ENCODE measurements at regions not wholly inside any gene's neighbourhood (a gene's known extent, or its start where the extent isn't known, plus 50 kb on each side); places are given as distances from the start of the nearest gene placed in this dataset.
"Not testable (repeated sequence)": the region's sequence is repeated elsewhere in the genome, so short reads cannot be mapped to it uniquely, and the experiment has no call there.

GRCh38 chr18:76274468-76275289 lies 220.4 kb downstream of the ZNF516 start:
- ChIA-PET CTCF (interaction anchor here (0.7 kb wide), 1 partner anchor 102 kb away, joined by 3 read pairs; no protein-coding TSS in a partner anchor), POLR2A (no interaction called here)
- DNase-seq (ENCODE audit: extremely low spot score): peak; percentile 43
- TF ChIP-seq TARDBP (IDR thresholded peaks at IDR 0.05) (no peak), LEF1 (IDR thresholded peaks at IDR 0.05; ENCODE audit: borderline replicate concordance) (no peak), FOXK2 (IDR thresholded peaks at IDR 0.05) (no peak), BHLHE40 (IDR thresholded peaks at IDR 0.05; ENCODE audit: borderline replicate concordance) (no peak), ARNT (IDR thresholded peaks at IDR 0.05) (no peak)

DNA sequence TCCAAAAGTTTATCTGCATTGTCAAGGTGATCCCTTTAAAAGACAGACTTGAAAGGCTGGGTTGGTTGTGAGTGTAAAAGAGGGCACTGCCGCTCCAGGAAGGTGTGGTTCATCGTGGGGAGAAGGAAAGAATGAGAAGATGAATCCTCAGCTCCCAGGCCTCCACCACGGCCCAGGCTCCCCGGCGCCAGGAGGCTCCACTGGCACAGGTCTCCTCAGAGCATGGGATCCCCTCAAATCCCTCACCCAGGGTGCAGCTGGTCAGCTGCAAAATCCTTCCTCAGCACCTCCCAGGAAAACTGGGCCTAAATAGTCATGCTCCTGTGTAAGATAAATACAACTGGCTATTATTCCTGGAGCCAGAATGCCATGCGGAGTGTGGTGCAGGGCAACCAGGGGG lies 221.1 kb downstream of the ZNF516 start:
- DNase-seq (ENCODE audit: extremely low spot score): no peak
- TF ChIP-seq FOXM1 (IDR thresholded peaks at IDR 0.05; ENCODE audit: borderline replicate concordance) (no peak), HDGF (IDR thresholded peaks at IDR 0.05; ENCODE audit: borderline replicate concordance) (no peak), L3MBTL2 (conservative IDR thresholded peaks at IDR 0.05) (no peak), ZNF384 (IDR thresholded peaks at IDR 0.05) (no peak), FOXK2 (IDR thresholded peaks at IDR 0.05) (no peak), LEF1 (IDR thresholded peaks at IDR 0.05; ENCODE audit: borderline replicate concordance) (no peak), BHLHE40 (IDR thresholded peaks at IDR 0.05; ENCODE audit: borderline replicate concordance) (no peak), SP1 (IDR thresholded peaks at IDR 0.05) (no peak), FOXA1 (IDR thresholded peaks at IDR 0.05) (no peak), CTBP1 (IDR thresholded peaks at IDR 0.05; ENCODE audit: borderline replicate concordance) (no peak), SUZ12 (IDR thresholded peaks at IDR 0.05) (no peak), ARNT (IDR thresholded peaks at IDR 0.05) (no peak), TARDBP (IDR thresholded peaks at IDR 0.05) (no peak), ELF4 (IDR thresholded peaks at IDR 0.05) (no peak), NFRKB (IDR thresholded peaks at IDR 0.05) (no peak)
- TF ChIP-seq, protein P1, sequence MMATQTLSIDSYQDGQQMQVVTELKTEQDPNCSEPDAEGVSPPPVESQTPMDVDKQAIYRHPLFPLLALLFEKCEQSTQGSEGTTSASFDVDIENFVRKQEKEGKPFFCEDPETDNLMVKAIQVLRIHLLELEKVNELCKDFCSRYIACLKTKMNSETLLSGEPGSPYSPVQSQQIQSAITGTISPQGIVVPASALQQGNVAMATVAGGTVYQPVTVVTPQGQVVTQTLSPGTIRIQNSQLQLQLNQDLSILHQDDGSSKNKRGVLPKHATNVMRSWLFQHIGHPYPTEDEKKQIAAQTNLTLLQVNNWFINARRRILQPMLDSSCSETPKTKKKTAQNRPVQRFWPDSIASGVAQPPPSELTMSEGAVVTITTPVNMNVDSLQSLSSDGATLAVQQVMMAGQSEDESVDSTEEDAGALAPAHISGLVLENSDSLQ (IDR thresholded peaks at IDR 0.05): no peak
- ChIA-PET POLR2A (no interaction called here), CTCF (no interaction called here)

- ChIA-PET POLR2A (no interaction called here), CTCF (no interaction called here)
- DNase-seq (ENCODE audit: extremely low spot score): no peak
- TF ChIP-seq L3MBTL2 (conservative IDR thresholded peaks at IDR 0.05) (no peak), ELF4 (IDR thresholded peaks at IDR 0.05) (no peak), FOXM1 (IDR thresholded peaks at IDR 0.05; ENCODE audit: borderline replicate concordance) (no peak), SUZ12 (IDR thresholded peaks at IDR 0.05) (no peak), ZNF384 (IDR thresholded peaks at IDR 0.05) (no peak), SP1 (IDR thresholded peaks at IDR 0.05) (no peak), HDGF (IDR thresholded peaks at IDR 0.05; ENCODE audit: borderline replicate concordance) (no peak), FOXA1 (IDR thresholded peaks at IDR 0.05) (no peak), LEF1 (IDR thresholded peaks at IDR 0.05; ENCODE audit: borderline replicate concordance) (no peak), CTBP1 (IDR thresholded peaks at IDR 0.05; ENCODE audit: borderline replicate concordance) (no peak), ARNT (IDR thresholded peaks at IDR 0.05) (no peak), BHLHE40 (IDR thresholded peaks at IDR 0.05; ENCODE audit: borderline replicate concordance) (no peak), NFRKB (IDR thresholded peaks at IDR 0.05) (no peak), TARDBP (IDR thresholded peaks at IDR 0.05) (no peak), FOXK2 (IDR thresholded peaks at IDR 0.05) (no peak)
- TF ChIP-seq, protein P1 (IDR thresholded peaks at IDR 0.05): no peak
Measured at GRCh38 chr18:76273036-76273545, 222.0 kb downstream of the ZNF516 start.

- POLR2A ChIA-PET; CTCF ChIA-PET; DNase-seq (ENCODE audit: extremely low spot score): not testable (repeated sequence)
Measured at GRCh38 chr18:76267423-76267822, 227.6 kb downstream of the ZNF516 start.

DNA sequence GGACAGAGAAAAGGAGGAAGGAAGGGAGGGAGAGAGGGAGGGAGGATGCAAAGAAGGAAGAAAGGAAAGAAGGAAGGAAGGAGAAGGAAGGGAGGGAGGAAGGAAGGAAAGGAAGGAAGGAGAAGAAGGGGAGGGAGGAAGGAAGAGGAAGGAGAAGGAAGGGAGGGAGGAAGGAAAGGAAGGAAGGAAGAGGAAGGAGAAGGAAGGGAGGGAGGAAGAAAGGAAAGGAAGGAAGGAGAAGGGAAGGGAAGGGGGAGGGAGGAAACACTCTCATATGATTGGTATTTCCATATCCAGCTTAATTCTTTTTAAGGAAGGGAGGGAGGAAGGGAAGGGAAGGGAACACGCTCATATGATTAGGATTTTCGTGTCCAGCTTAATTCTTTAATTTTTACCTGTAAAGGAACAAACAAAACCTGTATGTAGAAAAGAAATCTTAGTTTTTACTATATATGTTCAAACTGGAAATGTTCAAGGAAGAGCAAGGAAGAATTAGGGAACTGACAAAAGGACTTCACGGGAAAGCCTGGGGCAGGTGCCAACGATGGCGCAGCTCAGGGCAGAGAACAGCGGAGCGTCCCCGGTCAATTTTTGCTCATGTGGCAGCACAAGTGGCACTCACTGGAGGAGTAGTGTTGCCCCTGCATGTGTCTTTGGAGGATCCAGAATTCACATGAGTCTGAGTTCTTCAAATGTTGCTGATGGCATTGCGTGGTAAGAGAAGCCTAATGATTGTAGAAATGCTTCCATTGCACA lies 228.6 kb downstream of the ZNF516 start:
- POLR2A ChIA-PET: no interaction called here
- no peak for DNase-seq (ENCODE audit: extremely low spot score)
- CTCF ChIA-PET: interaction anchor here (0.7 kb wide), 1 partner anchor 13 kb away, joined by 3 read pairs; no protein-coding TSS in a partner anchor
- no peak for TF ChIP-seq FOXK2 (IDR thresholded peaks at IDR 0.05)
- no peak for TF ChIP-seq SUZ12 (IDR thresholded peaks at IDR 0.05)
- TF ChIP-seq SP1 (IDR thresholded peaks at IDR 0.05): no peak
- no peak for TF ChIP-seq ELF4 (IDR thresholded peaks at IDR 0.05)
- no peak for TF ChIP-seq BHLHE40 (IDR thresholded peaks at IDR 0.05; ENCODE audit: borderline replicate concordance)
- TF ChIP-seq FOXA1 (IDR thresholded peaks at IDR 0.05): no peak
- TF ChIP-seq LEF1 (IDR thresholded peaks at IDR 0.05; ENCODE audit: borderline replicate concordance): no peak
- no peak for TF ChIP-seq L3MBTL2 (conservative IDR thresholded peaks at IDR 0.05)
- no peak for TF ChIP-seq ZNF384 (IDR thresholded peaks at IDR 0.05)
- no peak for TF ChIP-seq HDGF (IDR thresholded peaks at IDR 0.05; ENCODE audit: borderline replicate concordance)
- TF ChIP-seq, protein P1 (IDR thresholded peaks at IDR 0.05): no peak
